Uterus (tissue), 3 donors: ENCODE measurements at regions not wholly inside any gene's neighbourhood (a gene's known extent, or its start where the extent isn't known, plus 50 kb on each side); places are given as distances from the start of the nearest gene placed in this dataset.
A peak's percentile ranks its signal among the peaks of the same experiment; 100 is the strongest.
"Not testable (repeated sequence)": the region's sequence is repeated elsewhere in the genome, so short reads cannot be mapped to it uniquely, and the experiment has no call there.

Experiments
- DNase-seq, 2 donors: peaks; one replicate each; pipeline ENCODE4 v3.0.0-alpha.2; 2019 to 2020
- H3K27ac ChIP-seq, 2 donors: fragments of 200-600 bp; sonication (generic); 1 replicate in 1 of 2; 2 replicates in 1 of 2; pipeline ENCODE4 v1.5.1; 2016 to 2018
- H3K27me3 ChIP-seq, 2 donors: fragments of 200-600 bp; sonication (generic); one replicate each; pipeline ENCODE4 v1.5.1; 2018 to 2019; ENCODE audit warnings: control low read depth in 1 of 2
- H3K36me3 ChIP-seq, 2 donors: fragments of 200-600 bp; sonication (generic); one replicate each; pipeline ENCODE4 v1.5.1; 2019; ENCODE audit warnings: control low read depth in 1 of 2
- H3K4me1 ChIP-seq, 2 donors: fragments of 200-600 bp; sonication (generic); one replicate each; pipeline ENCODE4 v1.5.1; 2018 to 2019; ENCODE audit warnings: control low read depth in 1 of 2
- H3K4me3 ChIP-seq, 2 donors: fragments of 200-600 bp; sonication (generic); 1 replicate in 1 of 2; 2 replicates in 1 of 2; pipeline ENCODE4 v1.5.1; 2018 to 2019; ENCODE audit warnings: mild to moderate bottlenecking in 1 of 2
- H3K9me3 ChIP-seq, 2 donors: fragments of 200-600 bp; sonication (generic); one replicate each; pipeline ENCODE4 v1.5.1; 2019; ENCODE audit warnings: control low read depth in 1 of 2
- intact Hi-C: fragments of 100-400 bp; cut with DNase I; formaldehyde crosslinking; loops from one replicate; pipeline ENCODE4 v1.15.1; 2023; ENCODE audit warnings: low total_unique reads
- TF ChIP-seq, protein P1 (sequence below), 4 experiments: fragments of 200-600 bp in 2 of 4; fragments of 450-650 bp in 2 of 4; sonication (generic) in 2 of 4; IDR thresholded peaks; one replicate each; pipeline ENCODE4 v1.5.1; 2016 to 2019; ENCODE audit warnings: antibody characterized with exemption in 4 of 4, mild to moderate bottlenecking in 2 of 4, moderate library complexity in 1 of 4
- donor health status: DM: yes; HTN: yes; CAD: no.

DNA sequence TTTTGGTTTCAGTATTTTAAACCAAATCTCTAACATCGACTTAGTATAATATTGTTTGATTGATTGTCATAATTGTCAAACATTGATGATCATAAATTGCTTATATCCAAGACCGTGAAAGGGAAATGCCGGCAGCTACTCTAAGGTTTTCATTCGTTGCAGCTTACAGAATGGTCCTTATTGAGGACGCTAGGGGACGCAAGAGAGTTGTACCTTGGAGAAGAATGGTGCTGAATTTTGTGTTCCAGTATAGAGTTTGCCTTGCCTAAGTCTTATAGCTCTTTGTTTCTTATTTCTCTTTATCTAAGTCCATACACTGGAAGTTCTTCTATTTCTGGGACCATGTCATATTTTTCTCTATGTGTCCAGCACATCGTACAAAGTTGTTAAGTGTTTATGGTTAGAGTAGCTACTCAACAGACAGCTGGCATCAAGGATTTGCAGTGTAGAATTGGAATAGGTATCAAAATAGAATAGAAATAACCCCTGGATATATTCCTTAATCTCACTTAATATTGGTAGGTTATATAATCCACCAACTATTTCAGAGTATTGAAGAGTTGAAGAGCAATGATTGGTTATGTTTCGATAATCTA lies 67.4 kb upstream of the GPR39 start:
- peak in 1 of 2 donors; percentile 36 for DNase-seq
- TF ChIP-seq, protein P1, sequence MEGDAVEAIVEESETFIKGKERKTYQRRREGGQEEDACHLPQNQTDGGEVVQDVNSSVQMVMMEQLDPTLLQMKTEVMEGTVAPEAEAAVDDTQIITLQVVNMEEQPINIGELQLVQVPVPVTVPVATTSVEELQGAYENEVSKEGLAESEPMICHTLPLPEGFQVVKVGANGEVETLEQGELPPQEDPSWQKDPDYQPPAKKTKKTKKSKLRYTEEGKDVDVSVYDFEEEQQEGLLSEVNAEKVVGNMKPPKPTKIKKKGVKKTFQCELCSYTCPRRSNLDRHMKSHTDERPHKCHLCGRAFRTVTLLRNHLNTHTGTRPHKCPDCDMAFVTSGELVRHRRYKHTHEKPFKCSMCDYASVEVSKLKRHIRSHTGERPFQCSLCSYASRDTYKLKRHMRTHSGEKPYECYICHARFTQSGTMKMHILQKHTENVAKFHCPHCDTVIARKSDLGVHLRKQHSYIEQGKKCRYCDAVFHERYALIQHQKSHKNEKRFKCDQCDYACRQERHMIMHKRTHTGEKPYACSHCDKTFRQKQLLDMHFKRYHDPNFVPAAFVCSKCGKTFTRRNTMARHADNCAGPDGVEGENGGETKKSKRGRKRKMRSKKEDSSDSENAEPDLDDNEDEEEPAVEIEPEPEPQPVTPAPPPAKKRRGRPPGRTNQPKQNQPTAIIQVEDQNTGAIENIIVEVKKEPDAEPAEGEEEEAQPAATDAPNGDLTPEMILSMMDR (IDR thresholded peaks at IDR 0.05): peak; percentile 24 to 69 (median 56)

GRCh38 chr2:132351668-132352067 lies 64.9 kb upstream of the GPR39 start:
- H3K4me1 ChIP-seq, H3K36me3 ChIP-seq, DNase-seq, H3K27me3 ChIP-seq, H3K9me3 ChIP-seq, intact Hi-C loops, H3K4me3 ChIP-seq: not testable (repeated sequence)
- H3K27ac ChIP-seq: peak overlapping the region in 1 of 2 donors; percentile 81

More for the DNA sequence above, 67.4 kb upstream of the GPR39 start:
- H3K9me3 ChIP-seq, intact Hi-C loops, H3K36me3 ChIP-seq, H3K27me3 ChIP-seq, H3K27ac ChIP-seq, H3K4me3 ChIP-seq, H3K4me1 ChIP-seq: not testable (repeated sequence)

- Histone ChIP-seq H3K27ac (peak overlapping the region in 1 of 2 donors; percentile 81), H3K4me3 (peak overlapping the region; percentile 34 to 54)
- H3K4me1 ChIP-seq, H3K9me3 ChIP-seq, H3K27me3 ChIP-seq, H3K36me3 ChIP-seq, intact Hi-C loops: not testable (repeated sequence)
- peak; percentile 46 to 66 for DNase-seq
Measured at GRCh38 chr2:132352481-132353001, 64.1 kb upstream of the GPR39 start.

GRCh38 chr2:132353380-132353779 lies 63.2 kb upstream of the GPR39 start:
- H3K27me3 ChIP-seq, H3K36me3 ChIP-seq, intact Hi-C loops, H3K9me3 ChIP-seq, H3K4me1 ChIP-seq: not testable (repeated sequence)
- peak overlapping the region; percentile 19 to 54 for H3K4me3 ChIP-seq
- peak overlapping the region in 1 of 2 donors; percentile 81 for H3K27ac ChIP-seq
- DNase-seq: peak; percentile 49 to 54

DNA sequence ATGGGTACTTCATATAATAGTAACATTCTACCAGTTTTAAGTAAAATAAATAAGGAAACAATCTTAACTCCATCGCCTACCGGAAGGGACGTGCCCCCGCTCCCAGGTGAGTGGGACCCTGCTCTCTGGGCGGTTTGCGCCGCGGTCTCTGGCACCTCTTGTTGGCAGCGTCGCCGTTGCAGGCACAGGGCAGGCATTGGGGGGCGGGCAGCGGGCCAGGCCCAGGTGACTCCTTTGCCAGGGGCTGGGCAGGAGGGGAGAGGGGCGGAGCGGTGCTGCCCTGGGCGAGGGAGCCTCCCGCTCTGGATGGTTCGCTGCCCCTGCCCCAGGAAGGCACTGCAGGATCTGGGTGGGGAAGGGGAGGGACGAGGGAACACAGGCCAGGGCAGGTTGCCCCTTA lies 55.6 kb upstream of the GPR39 start:
- H3K27me3 ChIP-seq, H3K4me1 ChIP-seq, H3K36me3 ChIP-seq, DNase-seq, H3K9me3 ChIP-seq, intact Hi-C loops, H3K27ac ChIP-seq, H3K4me3 ChIP-seq: not testable (repeated sequence)

GRCh38 chr2:132361498-132361897 lies 55.1 kb upstream of the GPR39 start:
- H3K4me1 ChIP-seq, H3K27ac ChIP-seq, H3K36me3 ChIP-seq, H3K4me3 ChIP-seq, H3K27me3 ChIP-seq, intact Hi-C loops, DNase-seq, H3K9me3 ChIP-seq: not testable (repeated sequence)

DNA sequence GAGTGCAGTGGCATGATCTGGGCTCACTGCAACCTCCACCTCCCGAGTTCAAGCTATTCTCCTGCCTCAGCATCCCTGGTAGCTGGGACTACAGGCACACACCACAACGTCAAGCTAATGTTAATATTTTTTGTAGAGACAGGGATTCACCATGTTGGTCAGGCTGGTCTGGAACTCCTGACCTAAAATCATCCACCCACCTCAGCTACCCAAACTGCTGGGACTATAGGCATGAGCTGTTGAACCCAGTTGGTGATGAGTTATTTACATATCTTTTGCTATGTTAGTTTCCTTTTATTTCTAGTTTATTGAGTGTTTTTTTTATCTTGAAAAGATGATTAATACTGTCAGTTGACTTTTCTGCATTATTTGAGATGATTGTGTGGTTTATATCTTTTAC lies 53.3 kb upstream of the GPR39 start:
- DNase-seq, H3K27ac ChIP-seq, H3K9me3 ChIP-seq, H3K36me3 ChIP-seq, intact Hi-C loops, H3K4me1 ChIP-seq, H3K27me3 ChIP-seq, H3K4me3 ChIP-seq: not testable (repeated sequence)

DNA sequence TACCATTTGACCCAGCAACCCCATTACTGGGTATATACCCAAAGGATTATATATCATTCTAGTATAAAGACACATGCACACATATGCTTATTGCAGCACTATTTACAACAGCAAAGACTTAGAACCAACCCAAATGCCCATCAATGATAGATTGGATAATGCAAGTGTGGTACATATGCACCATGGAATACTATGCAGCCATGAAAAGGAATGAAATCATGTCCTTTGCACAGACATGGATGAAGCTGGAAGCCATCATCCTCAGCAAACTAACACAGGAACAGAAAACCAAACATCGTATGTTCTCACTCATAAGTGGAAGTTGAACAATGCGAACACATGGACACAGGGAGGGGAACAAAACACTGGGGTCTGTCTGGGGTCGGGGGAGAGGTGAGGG lies 50.6 kb upstream of the GPR39 start:
- H3K27ac ChIP-seq, H3K4me3 ChIP-seq, H3K36me3 ChIP-seq, H3K4me1 ChIP-seq, H3K9me3 ChIP-seq, H3K27me3 ChIP-seq, intact Hi-C loops, DNase-seq: not testable (repeated sequence)
